SK-N-SH (cell line): ENCODE measurements at regions not wholly inside any gene's neighbourhood (a gene's known extent, or its start where the extent isn't known, plus 50 kb on each side); places are given as distances from the start of the nearest gene placed in this dataset.

Experiments used
- CTCF ChIA-PET: fragments of 300-600, 350-600 bp; formaldehyde crosslinking; extraction: SDS; loops from one replicate; lab custom pipeline; 2021; lab: Yijun Ruan, JAX
- POLR2A ChIA-PET: fragments of 350-600 bp; sonication (Branson Sonifier 250); formaldehyde crosslinking; extraction: SDS; loops from one replicate; lab custom pipeline; 2020; ENCODE audit warnings: antibody characterized with exemption, inconsistent platforms; lab: Yijun Ruan, JAX
- DNase-seq: peaks from one replicate; pipeline ENCODE4 v3.0.0; 2012
- H2AFZ ChIP-seq: fragments of 200-600 bp; sonication (generic); 2 replicates; pipeline ENCODE4 v1.8.1; 2016; ENCODE audit warnings: antibody characterized with exemption, mild to moderate bottlenecking, low read depth
- H3F3A ChIP-seq: fragments of 200-600 bp; sonication (generic); replicated peaks from 2 replicates; pipeline ENCODE3; 2016; ENCODE audit warnings: antibody characterized with exemption, mild to moderate bottlenecking; ENCODE audit not compliant: insufficient read depth
- H3K27ac ChIP-seq, 2 experiments: fragments of 200-500 bp in 1 of 2; fragments of 200-600 bp in 1 of 2; sonication (Bioruptor generic) in 1 of 2; sonication (generic), shearing (Covaris generic) in 1 of 2; 2 replicates each; pipeline versions ENCODE4 v1.5.1 to v1.6.1; 2014 to 2016; ENCODE audit warnings: low read depth in 2 of 2, inconsistent platforms in 1 of 2, low read length in 1 of 2, mild to moderate bottlenecking in 1 of 2, mixed read lengths in 1 of 2
- H3K27me3 ChIP-seq: fragments of 200-600 bp; sonication (generic), shearing (Covaris generic); 2 replicates; pipeline ENCODE4 v1.6.1; 2016; ENCODE audit warnings: mixed run types; ENCODE audit not compliant: insufficient read depth
- H3K36me3 ChIP-seq, 2 experiments: fragments of 200-500 bp in 1 of 2; fragments of 200-600 bp in 1 of 2; sonication (Bioruptor generic) in 1 of 2; sonication (generic) in 1 of 2; replicated peaks in 1 of 2; 2 replicates each; pipeline versions ENCODE3 to v1.5.1; 2014 to 2016; ENCODE audit warnings: low read length in 1 of 2, mild to moderate bottlenecking in 1 of 2; ENCODE audit not compliant: insufficient read depth in 2 of 2, control insufficient read depth in 1 of 2
- H3K4me1 ChIP-seq, 2 experiments: fragments of 200-500 bp in 1 of 2; fragments of 200-600 bp in 1 of 2; sonication (Bioruptor generic) in 1 of 2; sonication (generic), shearing (Covaris generic) in 1 of 2; 2 replicates each; pipeline versions ENCODE4 v1.5.1 to v1.6.1; 2014 to 2016; ENCODE audit warnings: low read depth in 1 of 2, low read length in 1 of 2, mixed run types in 1 of 2; ENCODE audit not compliant: insufficient read depth in 2 of 2, control insufficient read depth in 1 of 2
- H3K4me2 ChIP-seq: fragments of 200-600 bp; sonication (generic), shearing (Covaris generic); 2 replicates; pipeline ENCODE4 v1.6.1; 2017; ENCODE audit warnings: mixed run types
- H3K4me3 ChIP-seq, 2 experiments: fragments of 200-500 bp in 1 of 2; fragments of 200-600 bp in 1 of 2; sonication (Bioruptor generic) in 1 of 2; sonication (generic), shearing (Covaris generic) in 1 of 2; 2 replicates each; pipeline versions ENCODE4 v1.5.1 to v1.8.1; 2014 to 2016; ENCODE audit warnings: low read depth in 2 of 2, inconsistent platforms in 1 of 2, low read length in 1 of 2, mild to moderate bottlenecking in 1 of 2, mixed read lengths in 1 of 2, moderate library complexity in 1 of 2
- H3K79me2 ChIP-seq: fragments of 200-600 bp; sonication (generic); 2 replicates; pipeline ENCODE4 v1.8.1; 2017; ENCODE audit warnings: mild to moderate bottlenecking; ENCODE audit not compliant: insufficient read depth
- H3K9ac ChIP-seq: fragments of 200-600 bp; sonication (generic); 2 replicates; pipeline ENCODE4 v1.6.1; 2017; ENCODE audit warnings: mixed run types
- H3K9me2 ChIP-seq: fragments of 200-600 bp; sonication (generic); 2 replicates; pipeline ENCODE4 v1.6.1; 2017; ENCODE audit warnings: mixed run types
- H3K9me3 ChIP-seq: fragments of 200-600 bp; sonication (generic); 2 replicates; pipeline ENCODE4 v1.6.1; 2017; ENCODE audit warnings: mixed run types, mild to moderate bottlenecking, moderate library complexity
- H4K20me1 ChIP-seq: fragments of 200-600 bp; sonication (generic); 2 replicates; pipeline ENCODE4 v1.6.1; 2017; ENCODE audit warnings: mild to moderate bottlenecking, mixed run types; ENCODE audit not compliant: insufficient read depth
- CTCF ChIP-seq: fragments of 200-600 bp; sonication (generic); IDR thresholded peaks from 2 replicates; pipeline ENCODE4 v1.6.1; 2017; ENCODE audit warnings: antibody characterized with exemption, mild to moderate bottlenecking, moderate library complexity
- ELF1 ChIP-seq: IDR thresholded peaks from 2 replicates; pipeline ENCODE4 v1.4.0; 2012
- EP300 ChIP-seq, 2 experiments: IDR thresholded peaks; 2 replicates each; pipeline versions ENCODE4 v1.4.0 to v1.6.1; 2012; ENCODE audit warnings: borderline replicate concordance in 1 of 2, low read depth in 1 of 2, low read length in 1 of 2
- FOSL2 ChIP-seq: IDR thresholded peaks from 2 replicates; pipeline ENCODE4 v1.4.0; 2012; ENCODE audit warnings: low read depth, mild to moderate bottlenecking, moderate library complexity, borderline replicate concordance
- FOXJ3 ChIP-seq: sonication (generic); formaldehyde crosslinking; IDR thresholded peaks from 2 replicates; pipeline ENCODE4 v1.5.1; 2020; ENCODE audit warnings: mild to moderate bottlenecking, missing genetic modification reagents
- GABPA ChIP-seq: IDR thresholded peaks from 2 replicates; pipeline ENCODE4 v1.4.0; 2012; ENCODE audit warnings: low read depth, mild to moderate bottlenecking
- GATA2 ChIP-seq: sonication (generic); formaldehyde crosslinking; IDR thresholded peaks from 2 replicates; pipeline ENCODE4 v1.5.0; 2020; ENCODE audit warnings: mild to moderate bottlenecking, missing genetic modification reagents
- MAX ChIP-seq: IDR thresholded peaks from 2 replicates; pipeline ENCODE4 v1.4.0; 2012; ENCODE audit warnings: low read depth
- MEF2A ChIP-seq: IDR thresholded peaks from 2 replicates; pipeline ENCODE4 v1.4.0; 2012; ENCODE audit warnings: low read depth, borderline replicate concordance
- MXI1 ChIP-seq: IDR thresholded peaks from 2 replicates; pipeline ENCODE4 v1.6.1; 2012; ENCODE audit warnings: mild to moderate bottlenecking, low read depth, low read length, improper control_type of control experiment
- NFIC ChIP-seq: IDR thresholded peaks from 2 replicates; pipeline ENCODE4 v1.4.0; 2012; ENCODE audit warnings: borderline replicate concordance
- RCOR1 ChIP-seq: fragments of 150-350 bp; IDR thresholded peaks from 2 replicates; pipeline ENCODE4 v1.6.1; 2017; ENCODE audit warnings: antibody characterized with exemption, low read length
- REST ChIP-seq: IDR thresholded peaks from 2 replicates; pipeline ENCODE4 v1.6.1; 2012; ENCODE audit warnings: mild to moderate bottlenecking, low read depth, low read length, moderate library complexity
- RXRA ChIP-seq: IDR thresholded peaks from 2 replicates; pipeline ENCODE4 v1.4.0; 2012; ENCODE audit warnings: low read depth, mild to moderate bottlenecking, borderline replicate concordance
- SMC3 ChIP-seq: IDR thresholded peaks from 2 replicates; pipeline ENCODE4 v1.6.1; 2012; ENCODE audit warnings: low read depth, low read length, improper control_type of control experiment
- TCF12 ChIP-seq: IDR thresholded peaks from 2 replicates; pipeline ENCODE4 v1.4.0; 2012
- USF1 ChIP-seq: IDR thresholded peaks from 2 replicates; pipeline ENCODE4 v1.4.0; 2012; ENCODE audit warnings: low read depth, borderline replicate concordance
- ZBTB33 ChIP-seq: IDR thresholded peaks from 2 replicates; pipeline ENCODE4 v1.4.0; 2012; ENCODE audit warnings: low read depth, borderline replicate concordance
- WGBS: methylation state at CpG from one replicate; pipeline ENCODE4 v1.1.6; 2017; ENCODE audit warnings: low lambda C conversion rate; 5-methylcytosine and 5-hydroxymethylcytosine counted together

- TF ChIP-seq RXRA (no peak), MXI1 (no peak), ZBTB33 (no peak), RCOR1 (no peak), SMC3 (no peak), CTCF (no peak), GATA2 (CRISPR knock-in tag) (no peak), ELF1 (no peak), FOSL2 (no peak), MEF2A (no peak), NFIC (no peak), TCF12 (no peak), MAX (no peak)
- POLR2A ChIA-PET: no interaction called here
- no peak overlapping the region for H3K4me3 ChIP-seq
- H3K4me2 ChIP-seq: no peak overlapping the region
- no peaks in the 10 kb centered on the region for H4K20me1 ChIP-seq
- no peak overlapping the region for H3K9ac ChIP-seq
- H3K27ac ChIP-seq: no peak overlapping the region
- CTCF ChIA-PET: interaction anchor here (2.3 kb wide), 1 partner anchor 11 kb away, joined by 7 read pairs; no protein-coding TSS in a partner anchor
- peaks cover 0 to 8% of the 10 kb centered on the region in 2 experiments; a peak in 2 of 4 replicates for H3K4me1 ChIP-seq
- no peak for DNase-seq
- no peaks in the 10 kb centered on the region for H3K36me3 ChIP-seq
- peaks cover 7% of the 10 kb centered on the region for H3F3A ChIP-seq
- H2AFZ ChIP-seq: no peak overlapping the region
- no peaks in the 10 kb centered on the region for H3K9me2 ChIP-seq
- no peaks in the 10 kb centered on the region for H3K9me3 ChIP-seq
- 61% methylated on average over 2 of the region's 2 CpGs for WGBS
- no peaks in the 10 kb centered on the region for H3K27me3 ChIP-seq
- no peaks in the 10 kb centered on the region for H3K79me2 ChIP-seq
Measured at GRCh38 chr13:50701469-50701868, 142.0 kb downstream of the DLEU7 start.

GRCh38 chr13:50706505-50706904 is 137.0 kb downstream of the DLEU7 start:
- Histone ChIP-seq H3K27me3 (no peaks in the 10 kb centered on the region), H3F3A (no peaks in the 10 kb centered on the region), H3K36me3 (no peaks in the 10 kb centered on the region), H3K9me3 (no peaks in the 10 kb centered on the region), H3K4me1 (peaks cover 0 to 6% of the 10 kb centered on the region in 2 experiments; a peak in 2 of 4 replicates), H3K9me2 (no peaks in the 10 kb centered on the region), H3K79me2 (no peaks in the 10 kb centered on the region), H3K4me2 (no peak overlapping the region), H3K9ac (no peak overlapping the region), H3K27ac (no peak overlapping the region), H3K4me3 (no peak overlapping the region), H2AFZ (no peak overlapping the region), H4K20me1 (no peaks in the 10 kb centered on the region)
- ChIA-PET CTCF (interaction anchor here (1.1 kb wide), 1 partner anchor 26 kb away, joined by 3 read pairs; no protein-coding TSS in a partner anchor), POLR2A (no interaction called here)
- no peak for DNase-seq
- TF ChIP-seq REST: no peak
- no peak for TF ChIP-seq GATA2 (CRISPR knock-in tag)
- TF ChIP-seq USF1: no peak
- TF ChIP-seq CTCF: no peak
- TF ChIP-seq EP300 (IDR thresholded peaks at IDR 0.05; ENCODE audit: borderline replicate concordance in 1 of 2, low read depth in 1 of 2, low read length in 1 of 2): no peak
- TF ChIP-seq GABPA: no peak
- no peak for TF ChIP-seq FOXJ3 (CRISPR knock-in tag)
- 100% methylated on average over 2 of the region's 2 CpGs for WGBS
